ENCODE measurements at regions not wholly inside any gene's neighbourhood (a gene's known extent, or its start where the extent isn't known, plus 50 kb on each side); places are given as distances from the start of the nearest gene placed in this dataset.

- TF ChIP-seq POLR2AphosphoS5 (IDR thresholded peaks at IDR 0.05), result no peak
- TF ChIP-seq CTCF (IDR thresholded peaks at IDR 0.05), result no peak
These were observed 497.7 kb downstream of the STK39 start for GRCh38 chr2:167749660-167750059.
